Loucy (cell line): ENCODE measurements at regions not wholly inside any gene's neighbourhood (a gene's known extent, or its start where the extent isn't known, plus 50 kb on each side); places are given as distances from the start of the nearest gene placed in this dataset.

Experiments used
- EZH2phosphoT487 ChIP-seq: fragments of 200-600 bp; IDR thresholded peaks from 2 replicates; pipeline ENCODE4 v1.6.1; 2018; ENCODE audit warnings: antibody characterized with exemption, mild to moderate bottlenecking, moderate library complexity, borderline replicate concordance
- TF ChIP-seq, protein P1 (sequence below): fragments of 200-600 bp; sonication (generic); conservative IDR thresholded peaks from 2 replicates; pipeline ENCODE4 v1.5.1; 2014; ENCODE audit warnings: mild to moderate bottlenecking, antibody characterized with exemption, low read length

DNA sequence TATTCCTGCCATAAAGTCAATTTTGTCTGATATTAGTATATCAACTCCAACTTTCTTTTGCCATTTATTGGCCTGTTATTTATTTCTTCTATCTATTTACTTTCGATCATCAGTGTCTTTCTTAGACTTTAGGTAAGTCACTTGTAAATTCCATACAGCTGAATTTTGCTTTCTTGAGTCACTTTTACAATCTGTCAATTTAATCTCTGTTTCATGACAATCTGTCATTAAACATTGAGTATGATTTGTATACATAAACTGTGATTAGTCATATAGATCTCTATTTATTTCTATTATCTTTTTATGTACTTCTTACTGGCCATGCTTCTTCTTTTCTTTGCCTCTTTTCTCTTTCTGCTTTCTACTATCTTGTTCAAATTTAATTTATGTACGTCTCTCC, 160.1 kb downstream of the TMA16 start:
- TF ChIP-seq, protein P1, sequence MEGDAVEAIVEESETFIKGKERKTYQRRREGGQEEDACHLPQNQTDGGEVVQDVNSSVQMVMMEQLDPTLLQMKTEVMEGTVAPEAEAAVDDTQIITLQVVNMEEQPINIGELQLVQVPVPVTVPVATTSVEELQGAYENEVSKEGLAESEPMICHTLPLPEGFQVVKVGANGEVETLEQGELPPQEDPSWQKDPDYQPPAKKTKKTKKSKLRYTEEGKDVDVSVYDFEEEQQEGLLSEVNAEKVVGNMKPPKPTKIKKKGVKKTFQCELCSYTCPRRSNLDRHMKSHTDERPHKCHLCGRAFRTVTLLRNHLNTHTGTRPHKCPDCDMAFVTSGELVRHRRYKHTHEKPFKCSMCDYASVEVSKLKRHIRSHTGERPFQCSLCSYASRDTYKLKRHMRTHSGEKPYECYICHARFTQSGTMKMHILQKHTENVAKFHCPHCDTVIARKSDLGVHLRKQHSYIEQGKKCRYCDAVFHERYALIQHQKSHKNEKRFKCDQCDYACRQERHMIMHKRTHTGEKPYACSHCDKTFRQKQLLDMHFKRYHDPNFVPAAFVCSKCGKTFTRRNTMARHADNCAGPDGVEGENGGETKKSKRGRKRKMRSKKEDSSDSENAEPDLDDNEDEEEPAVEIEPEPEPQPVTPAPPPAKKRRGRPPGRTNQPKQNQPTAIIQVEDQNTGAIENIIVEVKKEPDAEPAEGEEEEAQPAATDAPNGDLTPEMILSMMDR: no peak
- TF ChIP-seq EZH2phosphoT487: no peak
